Right hindlimb (tissue), 1 donor: ENCODE measurements at regions not wholly inside any gene's neighbourhood (a gene's known extent, or its start where the extent isn't known, plus 50 kb on each side); places are given as distances from the start of the nearest gene placed in this dataset.

ENCODE experiments used
- DNase-seq: peaks from one replicate; pipeline ENCODE4 v3.0.0-alpha.2; 2018

DNA sequence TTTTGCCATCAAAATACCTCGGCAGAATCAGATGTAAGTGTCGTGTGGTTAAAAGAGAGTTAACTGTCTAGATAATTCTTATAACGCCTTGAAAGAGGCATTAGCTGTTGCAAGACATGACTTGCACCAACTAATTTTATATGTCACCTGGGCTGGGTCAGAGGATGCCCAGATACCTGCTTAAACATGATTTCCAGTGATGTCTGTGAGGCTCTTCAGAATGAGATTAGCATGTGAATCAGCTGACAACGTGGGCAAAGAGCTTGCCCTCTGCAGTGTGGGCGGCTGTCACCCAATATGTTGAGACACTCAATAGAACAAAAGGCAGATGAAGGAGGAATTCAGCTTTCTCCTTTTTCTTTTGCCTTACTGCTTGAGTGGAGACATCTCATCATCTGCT lies 1180.6 kb downstream of the NLGN4Y start:
- no peak for DNase-seq

- no peak for DNase-seq
These were observed 1225.5 kb downstream of the NLGN4Y start for GRCh38 chrY:15749533-15750433.

- DNase-seq: no peak
These were observed 1226.7 kb downstream of the NLGN4Y start for GRCh38 chrY:15751001-15751400.

- DNase-seq: no peak
These were observed 1231.9 kb downstream of the NLGN4Y start for GRCh38 chrY:15756266-15756665.

DNA sequence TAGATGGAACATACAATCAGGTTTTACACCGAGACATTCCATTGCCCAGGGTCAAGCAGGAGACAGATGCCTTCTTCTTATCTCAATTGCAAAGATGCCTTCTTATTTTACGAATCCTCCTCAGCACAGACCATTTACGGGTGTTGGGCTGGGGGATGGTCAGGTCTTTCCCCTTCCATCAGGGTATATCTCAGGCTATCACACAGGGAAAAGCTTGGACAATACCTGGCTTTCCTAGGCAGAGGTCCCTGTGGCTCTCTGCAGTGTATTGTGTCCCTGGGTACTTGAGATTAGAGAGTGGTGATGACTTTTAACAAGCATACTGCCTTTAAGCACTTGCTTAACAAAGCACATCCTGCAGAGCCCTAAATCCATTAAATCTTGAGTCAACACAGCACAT lies 1249.2 kb downstream of the NLGN4Y start:
- DNase-seq: no peak

- DNase-seq: no peak
These were observed 1251.6 kb downstream of the NLGN4Y start for GRCh38 chrY:15775880-15776279.

DNA sequence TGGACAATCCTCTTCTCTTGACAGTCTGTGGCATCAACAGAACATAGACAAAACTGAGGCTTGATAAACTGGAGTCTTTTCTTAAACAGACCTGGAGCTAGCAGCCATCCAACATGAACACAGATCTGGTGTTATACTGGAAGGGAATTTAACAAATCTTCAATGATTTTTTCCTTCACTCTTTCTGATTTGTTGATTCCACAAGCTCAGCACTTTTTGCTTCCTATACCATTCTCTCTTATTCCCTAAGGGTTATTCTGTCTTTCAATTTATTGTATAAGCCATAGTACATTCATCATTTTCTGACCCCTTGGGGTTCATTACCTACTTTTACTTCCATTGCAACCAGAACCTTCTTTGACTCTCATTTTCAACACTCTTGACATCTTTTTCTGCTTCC lies 1255.6 kb downstream of the NLGN4Y start:
- DNase-seq: no peak

DNA sequence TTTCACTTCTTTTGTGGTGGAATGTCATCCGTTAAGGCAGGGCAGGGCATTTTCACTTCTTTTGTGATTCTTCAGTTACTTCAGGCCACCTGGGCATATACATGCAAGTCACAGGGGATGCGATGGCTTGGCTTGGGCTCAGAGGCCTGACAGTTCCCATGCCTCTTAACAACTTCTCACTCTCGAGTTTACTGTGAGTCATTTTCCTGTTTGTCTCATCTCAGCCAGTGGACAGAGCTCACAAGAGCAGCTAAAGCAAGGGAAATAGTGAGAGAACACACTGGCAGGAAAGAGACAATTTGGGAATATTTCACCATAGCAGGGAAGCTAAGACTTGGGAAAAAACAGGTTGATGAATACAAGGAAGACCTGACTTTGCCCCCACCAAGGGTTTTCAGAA lies 1275.7 kb downstream of the NLGN4Y start:
- DNase-seq: no peak

GRCh38 chrY:15805985-15806384 lies 1281.7 kb downstream of the NLGN4Y start:
- DNase-seq: no peak

DNA sequence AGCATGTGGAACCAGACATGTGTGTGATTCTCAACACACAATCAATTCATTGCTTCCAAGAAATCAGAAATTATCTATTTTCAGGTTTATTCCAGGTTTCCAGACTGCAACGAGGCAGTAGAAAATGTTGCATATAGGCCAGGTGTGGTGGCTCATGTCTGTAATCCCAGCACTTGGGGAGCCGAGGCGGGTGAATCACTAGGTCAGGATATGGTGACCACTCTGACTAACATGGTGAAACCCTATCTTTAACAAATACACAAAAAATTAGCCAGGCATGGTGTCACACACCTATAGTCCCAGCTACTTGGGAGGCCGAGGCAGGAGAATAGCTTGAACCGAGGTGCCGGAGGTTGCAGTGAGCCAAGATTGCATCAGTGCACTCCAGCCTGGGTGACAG lies 1289.9 kb downstream of the NLGN4Y start:
- DNase-seq: no peak
